ENCODE measurements at regions not wholly inside any gene's neighbourhood (a gene's known extent, or its start where the extent isn't known, plus 50 kb on each side); places are given as distances from the start of the nearest gene placed in this dataset.

GRCh38 chr9:120153258-120153657, 426.7 kb downstream of the CDK5RAP2 start:
- H3K4me3 ChIP-seq (ENCODE audit: low read depth, low read length): no peak overlapping the region
- TF ChIP-seq CTCF (IDR thresholded peaks at IDR 0.05; ENCODE audit: low read depth, low read length, missing control alignments): no peak
- DNase-seq (ENCODE audit: low read depth): no peak

GRCh38 chr9:120152295-120152694, 427.7 kb downstream of the CDK5RAP2 start:
- no peak for TF ChIP-seq CTCF (IDR thresholded peaks at IDR 0.05; ENCODE audit: low read depth, low read length, missing control alignments)
- no peak for DNase-seq (ENCODE audit: low read depth)
- no peak overlapping the region for H3K4me3 ChIP-seq (ENCODE audit: low read depth, low read length)

GRCh38 chr9:120151806-120152205, 428.2 kb downstream of the CDK5RAP2 start:
- DNase-seq (ENCODE audit: low read depth): no peak
- no peak for TF ChIP-seq CTCF (IDR thresholded peaks at IDR 0.05; ENCODE audit: low read depth, low read length, missing control alignments)
- no peak overlapping the region for H3K4me3 ChIP-seq (ENCODE audit: low read depth, low read length)

- DNase-seq (ENCODE audit: low read depth): no peak
- TF ChIP-seq CTCF (IDR thresholded peaks at IDR 0.05; ENCODE audit: low read depth, low read length, missing control alignments): no peak
- no peak overlapping the region for H3K4me3 ChIP-seq (ENCODE audit: low read depth, low read length)
These were observed 428.8 kb downstream of the CDK5RAP2 start for GRCh38 chr9:120151149-120151548.

- H3K4me3 ChIP-seq (ENCODE audit: low read depth, low read length): no peak overlapping the region
- TF ChIP-seq CTCF (IDR thresholded peaks at IDR 0.05; ENCODE audit: low read depth, low read length, missing control alignments): no peak
- no peak for DNase-seq (ENCODE audit: low read depth)
These were observed 441.0 kb downstream of the CDK5RAP2 start for GRCh38 chr9:120138955-120139354.

- TF ChIP-seq CTCF (IDR thresholded peaks at IDR 0.05; ENCODE audit: low read depth, low read length, missing control alignments): no peak
- DNase-seq (ENCODE audit: low read depth): no peak
- H3K4me3 ChIP-seq (ENCODE audit: low read depth, low read length): no peak overlapping the region
These were observed 442.7 kb downstream of the CDK5RAP2 start for GRCh38 chr9:120137186-120137840.

- no peak for TF ChIP-seq CTCF (IDR thresholded peaks at IDR 0.05; ENCODE audit: low read depth, low read length, missing control alignments)
- DNase-seq (ENCODE audit: low read depth): no peak
- no peak overlapping the region for H3K4me3 ChIP-seq (ENCODE audit: low read depth, low read length)
These were observed 443.3 kb downstream of the CDK5RAP2 start for GRCh38 chr9:120136696-120137095.
